NCI-H2081 treated with DMSO at 0.1 percent for 48 hours (cell line): ENCODE measurements at regions not wholly inside any gene's neighbourhood (a gene's known extent, or its start where the extent isn't known, plus 50 kb on each side); places are given as distances from the start of the nearest gene placed in this dataset.

Experiments used
- DNase-seq: peaks from one replicate; lab custom pipeline; 2025; lab: John Stamatoyannopoulos, UW

DNA sequence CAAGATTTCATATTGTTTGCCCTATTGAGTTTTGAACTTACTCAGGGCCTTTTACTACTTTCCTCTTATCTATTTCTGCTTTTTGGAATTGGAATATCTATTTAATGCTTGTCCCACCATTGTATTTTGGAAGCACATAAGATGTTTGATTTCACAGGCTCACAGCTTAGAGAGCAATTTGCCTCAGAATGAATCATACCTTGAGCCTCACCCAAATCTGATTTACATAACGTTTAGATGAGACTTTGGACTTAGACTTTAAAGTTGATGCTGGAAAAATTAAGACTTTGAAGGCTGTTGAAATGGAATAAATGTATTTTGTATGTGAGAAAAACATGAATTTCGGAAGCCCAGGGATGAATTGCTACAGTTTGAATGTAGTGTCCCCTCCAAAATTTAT lies 458.9 kb downstream of the CNTN6 start:
- DNase-seq: no peak

DNA sequence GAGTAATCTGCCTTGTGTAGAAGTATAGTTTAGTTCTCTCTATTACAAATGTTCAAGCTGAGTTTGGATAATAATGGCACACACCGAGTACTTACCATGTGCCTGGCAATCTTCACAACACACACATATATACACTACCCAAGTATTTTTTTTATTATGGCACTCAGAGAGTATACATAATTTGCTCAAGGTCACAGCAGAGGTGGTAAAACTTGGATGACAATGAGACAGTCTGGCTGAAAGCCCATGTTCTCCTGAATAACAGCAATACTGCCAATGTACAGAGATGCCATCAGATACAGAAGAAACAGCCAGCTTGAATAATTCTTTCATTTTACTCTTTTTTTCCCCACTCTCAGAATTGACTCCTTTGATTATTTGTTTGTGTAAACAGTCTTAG lies 460.0 kb downstream of the CNTN6 start:
- DNase-seq: no peak

DNA sequence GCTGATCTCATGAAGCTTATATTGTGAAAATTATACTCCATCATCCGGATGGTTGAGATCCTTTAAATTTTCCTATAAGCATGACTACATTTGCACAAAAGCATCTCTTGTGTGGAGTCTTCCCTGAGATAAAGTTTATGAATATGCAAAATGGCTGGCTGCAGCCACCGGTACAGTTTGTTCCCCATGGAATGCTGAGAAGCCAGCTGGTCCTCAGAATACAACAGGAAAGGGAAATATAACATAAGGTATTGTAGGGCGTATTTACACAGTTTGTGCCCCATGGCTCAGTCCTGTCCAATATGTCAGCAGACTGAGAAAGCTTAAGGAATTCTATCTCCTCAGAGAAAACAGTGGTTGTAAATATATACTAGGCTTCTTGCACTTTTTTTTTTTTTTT lies 468.6 kb downstream of the CNTN6 start:
- DNase-seq: no peak

DNA sequence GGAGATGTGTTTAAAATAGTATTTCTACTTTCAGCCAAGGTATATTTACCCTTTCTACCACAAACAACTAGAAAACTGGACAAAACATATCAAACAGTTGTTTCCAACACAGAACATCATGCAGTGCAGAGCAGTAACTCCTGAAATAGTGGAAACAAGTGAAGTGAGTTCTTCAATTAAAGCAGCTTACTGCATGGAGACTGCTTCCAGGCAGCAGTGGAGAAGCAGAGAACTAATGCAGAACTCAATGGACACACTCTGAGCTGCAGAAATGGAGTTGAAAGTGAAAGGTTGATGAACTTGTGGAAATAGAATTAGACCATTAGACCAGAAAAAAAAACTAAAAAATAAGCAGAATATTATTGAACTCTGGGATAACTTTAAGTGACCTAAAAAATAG lies 478.9 kb downstream of the CNTN6 start:
- DNase-seq: no peak

DNA sequence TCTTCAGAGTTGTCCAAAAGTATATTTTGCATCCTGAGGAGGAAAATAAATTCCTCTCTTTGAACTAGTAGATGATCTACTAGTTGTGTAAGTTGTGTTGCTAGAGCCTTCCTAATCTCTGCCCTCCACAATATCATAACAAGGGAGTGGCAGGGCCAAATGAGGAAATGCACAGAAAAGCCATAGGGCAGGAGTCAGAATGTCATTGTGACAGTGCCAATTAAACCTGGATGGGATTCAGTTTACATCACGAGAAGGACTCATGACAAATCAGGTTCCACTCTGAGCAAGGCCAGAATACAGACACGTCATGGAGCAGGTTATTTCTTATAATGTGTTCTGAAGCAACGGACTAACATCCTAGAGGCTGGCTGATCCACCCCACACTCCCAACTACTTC lies 483.2 kb downstream of the CNTN6 start:
- no peak for DNase-seq

- no peak for DNase-seq
These were observed 485.4 kb downstream of the CNTN6 start for GRCh38 chr3:1578124-1578806.

GRCh38 chr3:1583044-1583443 lies 490.2 kb downstream of the CNTN6 start:
- DNase-seq: no peak

GRCh38 chr3:1587426-1587825 lies 494.6 kb downstream of the CNTN6 start:
- no peak for DNase-seq

DNA sequence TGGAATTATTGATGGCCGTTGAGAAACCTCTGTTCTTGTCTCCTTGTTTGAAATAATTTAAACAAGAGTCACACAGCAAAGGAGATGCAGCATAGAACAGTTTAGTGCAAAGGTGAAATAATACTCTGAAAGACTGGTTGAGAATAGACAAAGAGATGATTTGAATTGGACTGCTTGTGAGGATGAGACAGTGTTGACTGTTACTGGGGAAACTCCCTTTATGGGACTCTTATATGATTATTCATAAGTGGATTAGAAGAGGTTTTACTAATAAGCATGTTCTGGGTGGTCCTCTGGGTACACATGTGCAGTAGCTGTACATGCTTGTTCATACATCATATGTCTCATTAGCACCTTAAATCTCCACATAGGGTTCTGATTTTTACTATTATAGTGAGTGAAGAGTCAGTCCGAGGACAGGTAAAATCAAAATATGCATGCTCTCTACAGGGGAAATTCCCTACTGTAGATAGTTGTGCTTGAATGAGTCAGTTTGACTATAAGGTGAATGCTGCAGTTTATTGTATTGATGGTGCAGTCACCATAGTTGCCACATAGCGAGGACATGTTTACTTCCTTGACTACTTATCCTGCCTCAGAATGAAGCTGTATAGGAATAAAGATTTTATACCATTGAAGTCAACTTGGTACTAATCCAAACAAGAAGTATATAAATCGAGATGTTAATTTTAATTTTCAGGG lies 498.7 kb downstream of the CNTN6 start:
- DNase-seq: no peak

DNA sequence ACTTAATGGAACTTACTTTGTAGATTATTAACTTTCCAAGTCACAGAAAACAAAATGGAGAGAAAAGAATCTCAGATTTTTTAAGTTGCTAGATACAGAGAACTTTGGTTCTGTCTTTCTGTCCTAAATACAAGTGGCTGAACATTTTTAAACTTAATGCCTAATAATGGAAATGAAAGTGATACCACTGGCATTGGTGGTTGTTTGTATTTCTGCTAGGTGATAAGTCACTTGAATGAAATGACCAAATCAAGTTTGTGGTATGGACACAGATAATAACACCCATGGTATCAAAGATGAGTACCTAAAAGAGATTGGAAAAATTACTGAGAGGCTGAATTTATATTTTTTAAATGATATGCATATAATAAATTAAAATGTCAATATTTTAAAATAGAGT lies 502.1 kb downstream of the CNTN6 start:
- DNase-seq: no peak

DNA sequence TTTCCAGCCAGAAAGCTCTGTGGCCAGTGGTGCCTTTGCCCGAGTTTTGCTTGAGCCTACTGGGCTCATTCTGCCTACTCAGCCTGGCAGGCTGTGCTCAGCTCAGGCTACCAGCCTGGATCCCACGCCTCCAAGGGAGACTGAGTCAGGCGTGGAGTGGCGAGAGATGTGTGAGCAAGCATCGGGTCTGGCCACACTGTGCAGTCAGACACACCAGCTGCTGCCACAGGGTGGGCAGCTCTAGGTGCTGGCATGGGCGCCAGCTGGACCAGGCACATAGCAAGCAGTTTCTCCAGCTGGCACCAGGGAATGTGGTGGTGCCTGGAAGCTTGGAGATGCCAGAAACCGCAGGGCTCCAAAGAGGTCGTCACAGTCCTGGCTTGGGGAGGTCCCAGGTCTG lies 498.5 kb upstream of the CNTN4 start:
- no peak for DNase-seq

DNA sequence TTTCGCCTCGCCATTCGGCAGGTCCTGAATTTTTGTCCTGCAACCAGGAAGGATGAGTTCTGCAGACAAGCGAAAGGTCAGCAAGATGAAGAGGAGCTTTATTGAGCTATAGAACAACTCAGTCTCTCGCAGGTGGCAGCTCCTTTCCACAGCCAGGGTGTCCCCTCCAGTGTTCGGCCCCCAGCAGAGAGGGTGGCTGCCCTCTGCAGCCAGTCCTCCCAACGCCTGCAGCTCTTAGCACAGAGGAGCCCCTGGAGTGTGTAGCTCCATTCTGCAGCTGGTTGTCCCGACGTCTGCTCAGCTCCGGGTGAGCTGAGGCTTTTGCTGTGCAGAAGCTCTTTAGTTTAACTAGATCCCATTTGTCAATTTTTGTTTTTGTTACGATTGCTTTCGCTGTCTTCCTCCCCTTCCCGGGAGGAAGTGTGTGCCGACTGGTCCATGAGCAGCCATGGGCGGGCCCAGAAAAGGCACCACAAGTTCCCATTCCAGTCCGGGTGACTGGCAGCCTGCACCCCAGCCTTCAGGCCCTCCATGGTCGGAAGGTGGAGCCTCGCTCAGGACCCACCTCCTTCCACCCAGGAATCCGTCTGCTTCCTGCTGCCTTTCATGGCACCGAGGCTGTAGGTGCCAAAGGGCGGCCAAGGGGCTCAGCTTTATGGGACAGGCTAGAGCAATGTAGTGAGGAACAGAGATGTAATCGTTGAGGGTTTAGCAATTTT lies 497.8 kb upstream of the CNTN4 start:
- no peak for DNase-seq

- DNase-seq: no peak
These were observed 489.2 kb upstream of the CNTN4 start for GRCh38 chr3:1609416-1609815.

GRCh38 chr3:1611824-1612223 lies 486.8 kb upstream of the CNTN4 start:
- DNase-seq: no peak

GRCh38 chr3:1613962-1614361 lies 484.7 kb upstream of the CNTN4 start:
- no peak for DNase-seq

- no peak for DNase-seq
These were observed 481.9 kb upstream of the CNTN4 start for GRCh38 chr3:1616744-1617143.

DNA sequence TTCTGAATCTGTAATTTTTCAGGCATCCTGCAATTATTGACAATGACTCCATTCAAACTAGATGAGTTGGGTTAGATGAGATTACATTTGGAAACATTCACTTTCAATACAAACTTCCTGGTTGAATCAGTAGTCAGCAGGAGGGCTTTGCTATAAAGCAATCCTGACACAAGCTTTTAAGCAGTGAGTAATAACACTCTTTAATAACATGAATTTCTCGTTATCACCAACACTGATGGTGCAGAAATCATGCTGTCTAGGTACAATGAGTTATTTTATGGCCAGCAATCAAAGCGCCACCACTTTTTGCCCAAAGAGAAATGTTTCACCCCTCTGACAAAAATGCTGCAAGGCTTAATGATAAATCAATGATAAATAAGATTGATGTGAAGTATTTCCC lies 474.8 kb upstream of the CNTN4 start:
- DNase-seq: no peak

- no peak for DNase-seq
These were observed 466.5 kb upstream of the CNTN4 start for GRCh38 chr3:1632128-1632527.

- DNase-seq: no peak
These were observed 436.8 kb upstream of the CNTN4 start for GRCh38 chr3:1661839-1662238.

GRCh38 chr3:1664266-1664665 lies 434.4 kb upstream of the CNTN4 start:
- DNase-seq: no peak

DNA sequence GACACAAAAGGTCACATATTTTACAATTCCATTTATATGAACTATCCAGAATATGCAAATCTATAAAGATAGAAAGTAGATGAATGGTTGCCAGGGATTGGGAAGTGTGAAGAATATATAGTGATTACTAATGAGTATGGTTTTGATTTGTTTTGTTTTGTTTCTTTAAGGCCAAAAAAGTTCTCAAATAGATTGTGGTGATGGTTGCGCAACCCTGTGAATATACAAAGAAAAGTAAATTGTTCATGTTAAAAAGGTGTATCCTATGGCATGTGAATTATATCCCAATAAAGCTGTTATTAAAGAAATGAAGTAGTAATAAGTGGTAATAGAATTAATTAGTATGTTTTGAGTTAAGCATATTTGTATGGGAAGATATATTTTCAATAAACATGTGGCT lies 431.8 kb upstream of the CNTN4 start:
- DNase-seq: no peak

GRCh38 chr3:1677576-1678156 lies 421.0 kb upstream of the CNTN4 start:
- no peak for DNase-seq

GRCh38 chr3:1692428-1692827 lies 406.2 kb upstream of the CNTN4 start:
- DNase-seq: no peak
